T-helper 2 cell treated with Interferon-gamma antibody and Interleukin-4, amounts not matched to agents 5 μg/mL and 100 μg/mL, for 36 hours (primary cell): ENCODE measurements at regions not wholly inside any gene's neighbourhood (a gene's known extent, or its start where the extent isn't known, plus 50 kb on each side); places are given as distances from the start of the nearest gene placed in this dataset.

Experiments used
- DNase-seq: peaks from one replicate; pipeline ENCODE4 v3.0.0; 2021; ENCODE audit warnings: low spot score
- H3K27ac Mint-ChIP-seq: one replicate; pipeline ENCODE4 v1.8.0; 2021; ENCODE audit warnings: mild to moderate bottlenecking, mixed read lengths
- H3K27me3 Mint-ChIP-seq: one replicate; pipeline ENCODE4 v1.8.0; 2021; ENCODE audit warnings: low read depth, mixed read lengths
- H3K36me3 Mint-ChIP-seq: one replicate; pipeline ENCODE4 v1.8.0; 2021; ENCODE audit warnings: low read depth, mixed read lengths
- H3K4me1 Mint-ChIP-seq: one replicate; pipeline ENCODE4 v1.8.0; 2021; ENCODE audit warnings: low read depth, mixed read lengths
- H3K4me3 Mint-ChIP-seq: one replicate; pipeline ENCODE4 v1.8.0; 2022; ENCODE audit warnings: mild to moderate bottlenecking, moderate library complexity, mixed read lengths
- H3K9me3 Mint-ChIP-seq: one replicate; pipeline ENCODE4 v1.8.0; 2021; ENCODE audit warnings: mixed read lengths

DNA sequence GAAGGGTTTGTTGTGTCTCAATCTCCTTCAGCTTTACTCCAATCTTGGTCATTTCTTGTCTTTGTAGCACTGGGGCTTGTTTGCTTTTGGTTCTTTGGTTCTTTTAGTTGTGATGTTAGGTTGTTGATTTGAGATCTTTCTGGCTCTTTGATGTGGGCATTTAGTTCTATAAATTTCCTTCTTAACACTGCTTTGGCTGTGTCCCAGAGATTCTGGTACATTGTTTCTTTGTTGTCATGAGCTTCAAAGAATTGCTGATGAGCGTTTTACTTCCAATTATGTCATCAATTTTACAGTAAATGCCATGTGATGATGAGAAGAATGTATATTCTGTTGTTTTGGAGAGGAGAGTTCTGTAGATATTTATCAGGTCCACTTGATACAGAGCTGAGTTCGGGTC lies 353.3 kb downstream of the MAN2A1 start:
- Mint-ChIP-seq H3K27me3 (no peaks in the 10 kb centered on the region), H3K27ac (no peak overlapping the region), H3K4me1 (no peaks in the 10 kb centered on the region), H3K4me3 (no peak overlapping the region), H3K36me3 (no peaks in the 10 kb centered on the region), H3K9me3 (peaks cover 34% of the 10 kb centered on the region)
- DNase-seq = no peak

DNA sequence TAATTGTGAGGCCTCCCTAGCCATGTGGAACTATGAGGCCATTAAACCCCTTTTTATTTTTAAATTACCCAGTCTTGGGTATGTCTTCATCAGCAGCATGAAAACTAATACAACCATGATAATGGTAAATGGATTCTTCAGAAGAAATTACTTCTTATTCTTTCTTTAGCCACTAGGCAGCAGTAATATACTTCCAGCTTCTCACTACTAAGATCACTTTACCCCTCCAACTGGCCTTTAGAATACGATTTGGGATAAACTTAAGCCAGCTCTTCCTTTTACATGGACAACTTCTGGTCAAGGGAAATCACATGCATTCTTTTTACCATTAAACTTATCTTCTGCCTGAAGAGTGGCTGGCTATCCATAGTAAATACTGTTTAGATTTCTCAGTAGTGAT lies 355.4 kb downstream of the MAN2A1 start:
- H3K4me3 Mint-ChIP-seq = no peak overlapping the region
- H3K4me1 Mint-ChIP-seq = no peaks in the 10 kb centered on the region
- no peak for DNase-seq
- peaks cover 7% of the 10 kb centered on the region for H3K27me3 Mint-ChIP-seq
- peaks cover 34% of the 10 kb centered on the region for H3K9me3 Mint-ChIP-seq
- no peak overlapping the region for H3K27ac Mint-ChIP-seq
- no peaks in the 10 kb centered on the region for H3K36me3 Mint-ChIP-seq

GRCh38 chr5:110048491-110048890 lies 358.8 kb downstream of the MAN2A1 start:
- DNase-seq = no peak
- Mint-ChIP-seq H3K4me3 (no peak overlapping the region), H3K4me1 (peaks cover 6% of the 10 kb centered on the region), H3K27ac (no peak overlapping the region), H3K36me3 (no peaks in the 10 kb centered on the region), H3K27me3 (peaks cover 7% of the 10 kb centered on the region), H3K9me3 (peaks cover 16% of the 10 kb centered on the region)

- Mint-ChIP-seq H3K4me3 (no peak overlapping the region), H3K36me3 (no peaks in the 10 kb centered on the region), H3K27ac (no peak overlapping the region)
Observed at GRCh38 chr5:110049816-110050215, 360.1 kb downstream of the MAN2A1 start.

DNA sequence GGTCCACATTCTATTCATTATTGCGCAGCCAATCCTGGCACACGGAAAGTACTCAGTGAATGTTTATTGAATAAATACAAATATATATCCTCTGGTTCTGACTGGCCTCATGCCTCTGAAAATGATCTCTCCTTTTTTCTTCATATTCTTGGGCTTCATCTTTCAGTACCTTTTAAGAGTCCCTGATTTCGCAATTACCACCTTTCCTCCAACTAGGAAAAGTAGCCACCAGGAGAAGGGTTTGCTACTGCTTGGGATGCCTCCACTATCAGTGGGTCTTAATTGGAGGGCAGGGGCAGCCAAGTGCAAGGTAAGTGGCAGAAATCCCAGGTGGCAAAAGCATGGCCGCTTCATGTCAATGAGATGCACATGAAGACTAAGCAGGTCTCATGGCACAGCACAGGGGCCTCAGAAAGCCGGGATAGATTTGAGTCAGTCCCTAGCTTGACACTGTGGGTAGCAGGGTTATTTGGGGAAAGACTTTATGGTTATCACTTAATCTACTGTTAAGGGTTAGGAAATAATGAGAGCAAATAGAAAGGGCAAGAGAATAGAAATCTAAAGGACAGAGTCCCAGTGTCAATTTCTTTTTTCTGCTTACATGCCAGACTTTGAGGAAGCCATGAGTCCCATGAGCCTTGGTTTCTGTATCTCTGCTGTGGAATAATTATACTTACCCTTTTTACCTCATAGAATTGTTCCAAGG lies 361.1 kb downstream of the MAN2A1 start:
- Mint-ChIP-seq H3K4me3 (no peak overlapping the region), H3K27ac (no peak overlapping the region), H3K4me1 (peaks cover 27% of the 10 kb centered on the region), H3K9me3 (no peaks in the 10 kb centered on the region), H3K36me3 (no peaks in the 10 kb centered on the region), H3K27me3 (peaks cover 7% of the 10 kb centered on the region)
- DNase-seq = no peak

More at GRCh38 chr5:110049816-110050215, 360.1 kb downstream of the MAN2A1 start:
- H3K9me3 Mint-ChIP-seq = peaks cover 3% of the 10 kb centered on the region
- peaks cover 19% of the 10 kb centered on the region for H3K4me1 Mint-ChIP-seq
- DNase-seq = no peak
- H3K27me3 Mint-ChIP-seq = peaks cover 7% of the 10 kb centered on the region

DNA sequence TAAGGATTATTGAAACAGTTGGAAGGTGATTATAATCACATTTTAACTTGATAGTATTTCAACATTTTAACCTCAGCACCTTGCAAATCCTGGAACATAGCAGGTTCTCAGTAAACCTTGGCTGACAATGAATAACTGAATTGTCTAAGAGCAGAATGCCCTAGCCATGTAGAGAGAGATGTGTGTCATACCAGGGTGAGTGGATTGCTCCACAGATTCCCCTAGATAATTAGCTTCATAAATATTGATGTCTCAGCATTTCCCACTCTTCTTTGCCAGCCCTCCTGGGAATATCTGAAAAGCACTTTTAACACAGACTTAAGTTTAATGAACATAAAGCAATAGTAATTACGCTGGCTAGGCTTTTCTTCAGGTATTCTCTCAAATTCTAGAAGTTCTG lies 363.5 kb downstream of the MAN2A1 start:
- no peak for DNase-seq
- Mint-ChIP-seq H3K27me3 (peaks cover 7% of the 10 kb centered on the region), H3K4me1 (peaks cover 28% of the 10 kb centered on the region), H3K9me3 (no peaks in the 10 kb centered on the region), H3K4me3 (no peak overlapping the region), H3K27ac (no peak overlapping the region), H3K36me3 (no peaks in the 10 kb centered on the region)

GRCh38 chr5:110053824-110054223 lies 364.1 kb downstream of the MAN2A1 start:
- H3K9me3 Mint-ChIP-seq = no peaks in the 10 kb centered on the region
- peak overlapping the region; percentile 92 for H3K27ac Mint-ChIP-seq
- no peak for DNase-seq
- H3K27me3 Mint-ChIP-seq = peaks cover 2% of the 10 kb centered on the region
- H3K4me1 Mint-ChIP-seq = peaks cover 28% of the 10 kb centered on the region
- H3K36me3 Mint-ChIP-seq = no peaks in the 10 kb centered on the region
- peak overlapping the region; percentile 50 for H3K4me3 Mint-ChIP-seq

- Mint-ChIP-seq H3K4me1 (peaks cover 28% of the 10 kb centered on the region), H3K27me3 (no peaks in the 10 kb centered on the region), H3K9me3 (no peaks in the 10 kb centered on the region), H3K27ac (peak overlapping the region; percentile 92), H3K4me3 (peak overlapping the region; percentile 50), H3K36me3 (no peaks in the 10 kb centered on the region)
- peak; percentile 68 for DNase-seq
Observed at GRCh38 chr5:110054240-110054639, 364.5 kb downstream of the MAN2A1 start.

DNA sequence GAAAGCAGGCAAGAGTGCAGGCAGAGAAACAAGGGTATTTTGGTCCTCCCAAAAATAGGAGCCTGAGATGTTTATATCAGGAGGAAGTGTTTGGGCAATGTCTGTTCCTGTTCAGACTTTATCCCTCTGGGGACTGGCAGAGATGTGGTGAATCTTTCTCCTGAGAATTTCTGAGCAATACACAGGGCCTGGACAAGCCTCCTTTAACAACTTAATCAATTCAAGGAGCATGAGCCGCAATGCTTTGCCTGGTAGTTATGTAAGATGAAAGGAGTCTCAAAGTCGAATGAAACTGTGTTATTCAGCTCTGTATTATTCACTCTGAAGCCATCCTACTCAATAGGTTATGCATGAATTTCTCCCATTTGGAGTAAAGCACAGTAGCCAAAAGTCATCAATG lies 365.6 kb downstream of the MAN2A1 start:
- H3K4me1 Mint-ChIP-seq = peaks cover 28% of the 10 kb centered on the region
- DNase-seq = no peak
- H3K27ac Mint-ChIP-seq = no peak overlapping the region
- H3K4me3 Mint-ChIP-seq = no peak overlapping the region
- no peaks in the 10 kb centered on the region for H3K36me3 Mint-ChIP-seq
- H3K27me3 Mint-ChIP-seq = no peaks in the 10 kb centered on the region
- H3K9me3 Mint-ChIP-seq = no peaks in the 10 kb centered on the region

DNA sequence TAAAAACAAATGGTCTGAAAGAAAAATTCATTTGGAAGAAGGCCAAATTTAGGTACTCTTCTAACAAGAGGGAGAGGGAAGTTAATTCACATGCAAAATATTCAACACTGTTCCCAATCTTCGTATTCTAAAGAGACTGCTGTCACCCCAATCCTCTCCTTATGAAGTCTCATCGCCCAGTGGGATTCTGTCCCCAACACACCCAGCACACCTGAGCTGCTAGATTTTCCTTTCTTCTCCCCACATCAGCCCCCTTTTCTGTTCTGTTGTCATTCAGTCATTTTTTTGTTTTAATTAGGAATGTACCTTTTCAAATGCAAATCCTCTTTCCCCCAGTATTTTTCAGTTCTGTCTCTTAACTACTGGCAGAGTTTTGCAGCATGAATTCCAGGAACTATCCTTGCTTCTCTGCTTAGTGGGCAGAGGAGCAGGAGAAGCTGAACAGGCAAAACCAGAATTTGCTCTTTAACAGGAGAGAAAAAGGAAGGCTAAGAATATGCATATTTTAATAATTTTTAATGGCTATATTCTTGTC lies 366.9 kb downstream of the MAN2A1 start:
- no peaks in the 10 kb centered on the region for H3K27me3 Mint-ChIP-seq
- no peak for DNase-seq
- H3K4me3 Mint-ChIP-seq = no peak overlapping the region
- peaks cover 28% of the 10 kb centered on the region for H3K4me1 Mint-ChIP-seq
- H3K9me3 Mint-ChIP-seq = no peaks in the 10 kb centered on the region
- no peaks in the 10 kb centered on the region for H3K36me3 Mint-ChIP-seq
- H3K27ac Mint-ChIP-seq = no peak overlapping the region

GRCh38 chr5:110058175-110058574 lies 368.4 kb downstream of the MAN2A1 start:
- Mint-ChIP-seq H3K4me3 (no peak overlapping the region), H3K4me1 (peaks cover 29% of the 10 kb centered on the region), H3K27me3 (no peaks in the 10 kb centered on the region), H3K27ac (no peak overlapping the region), H3K9me3 (no peaks in the 10 kb centered on the region), H3K36me3 (no peaks in the 10 kb centered on the region)
- no peak for DNase-seq

DNA sequence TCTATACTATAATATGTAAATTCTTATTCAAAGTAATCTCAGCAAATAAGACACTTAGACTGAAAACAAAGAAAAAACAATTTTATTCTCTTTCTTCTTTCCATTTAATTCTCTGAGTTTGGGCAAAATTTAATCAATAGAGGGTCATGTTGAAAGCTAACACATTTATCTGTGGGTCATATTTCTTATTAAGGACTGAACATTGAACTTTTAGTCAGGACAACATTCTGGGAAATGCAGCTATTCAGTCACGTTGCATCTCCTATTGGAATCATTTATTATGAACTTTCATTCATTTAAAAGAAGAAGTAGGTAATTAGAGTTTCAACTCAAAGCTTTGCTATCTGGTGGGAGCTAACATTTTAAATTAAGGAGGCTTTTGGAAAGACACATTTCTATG lies 372.5 kb downstream of the MAN2A1 start:
- H3K36me3 Mint-ChIP-seq = peaks cover 2% of the 10 kb centered on the region
- no peaks in the 10 kb centered on the region for H3K9me3 Mint-ChIP-seq
- no peak for DNase-seq
- H3K4me1 Mint-ChIP-seq = peaks cover 29% of the 10 kb centered on the region
- H3K4me3 Mint-ChIP-seq = no peak overlapping the region
- H3K27me3 Mint-ChIP-seq = no peaks in the 10 kb centered on the region
- H3K27ac Mint-ChIP-seq = no peak overlapping the region

GRCh38 chr5:110063640-110064602 lies 374.2 kb downstream of the MAN2A1 start:
- H3K36me3 Mint-ChIP-seq = peaks cover 7% of the 10 kb centered on the region
- H3K9me3 Mint-ChIP-seq = peaks cover 13% of the 10 kb centered on the region
- no peaks in the 10 kb centered on the region for H3K27me3 Mint-ChIP-seq
- peaks cover 36% of the 10 kb centered on the region for H3K4me1 Mint-ChIP-seq
- peak overlapping the region; percentile 18 for H3K27ac Mint-ChIP-seq
- H3K4me3 Mint-ChIP-seq = peak overlapping the region; percentile 21
- DNase-seq = no peak
